ENCODE measurements at regions not wholly inside any gene's neighbourhood (a gene's known extent, or its start where the extent isn't known, plus 50 kb on each side); places are given as distances from the start of the nearest gene placed in this dataset.

GRCh38 chr11:36777311-36777710 lies 179.3 kb upstream of the RAG2 start:
- H3K4me3 ChIP-seq = no peak overlapping the region
- CTCF ChIA-PET = interaction anchor here (1.1 kb wide), 1 partner anchor 30 kb away, joined by 3 read pairs; no protein-coding TSS in a partner anchor
- FAIRE-seq (no peak), ATAC-seq (no peak), DNase-seq (ENCODE audit: low read depth in 1 of 2, low spot score in 1 of 2) (no peak)
- no peaks in the 10 kb centered on the region for H3K9me3 ChIP-seq
- POLR2A ChIA-PET = no interaction called here
- no peak for TF ChIP-seq CTCF (IDR thresholded peaks at IDR 0.05)
- TF ChIP-seq HOXA7 (CRISPR knock-in tag; IDR thresholded peaks at IDR 0.05) = no peak
- TF ChIP-seq NR3C1 (IDR thresholded peaks at IDR 0.05) = no peak
- no peaks in the 10 kb centered on the region for H3K4me1 ChIP-seq
- H3K4me2 ChIP-seq = no peak overlapping the region
- WGBS (ENCODE audit: missing lambda C conversion rate) = 3% methylated on average over 2 of the region's 2 CpGs
- H3K27ac ChIP-seq = no peak overlapping the region

GRCh38 chr11:36775756-36776155 lies 177.7 kb upstream of the RAG2 start:
- Histone ChIP-seq H3K27ac (no peak overlapping the region), H3K4me3 (no peak overlapping the region), H3K4me1 (no peaks in the 10 kb centered on the region), H3K9me3 (no peaks in the 10 kb centered on the region), H3K4me2 (no peak overlapping the region)
- TF ChIP-seq, protein P1, sequence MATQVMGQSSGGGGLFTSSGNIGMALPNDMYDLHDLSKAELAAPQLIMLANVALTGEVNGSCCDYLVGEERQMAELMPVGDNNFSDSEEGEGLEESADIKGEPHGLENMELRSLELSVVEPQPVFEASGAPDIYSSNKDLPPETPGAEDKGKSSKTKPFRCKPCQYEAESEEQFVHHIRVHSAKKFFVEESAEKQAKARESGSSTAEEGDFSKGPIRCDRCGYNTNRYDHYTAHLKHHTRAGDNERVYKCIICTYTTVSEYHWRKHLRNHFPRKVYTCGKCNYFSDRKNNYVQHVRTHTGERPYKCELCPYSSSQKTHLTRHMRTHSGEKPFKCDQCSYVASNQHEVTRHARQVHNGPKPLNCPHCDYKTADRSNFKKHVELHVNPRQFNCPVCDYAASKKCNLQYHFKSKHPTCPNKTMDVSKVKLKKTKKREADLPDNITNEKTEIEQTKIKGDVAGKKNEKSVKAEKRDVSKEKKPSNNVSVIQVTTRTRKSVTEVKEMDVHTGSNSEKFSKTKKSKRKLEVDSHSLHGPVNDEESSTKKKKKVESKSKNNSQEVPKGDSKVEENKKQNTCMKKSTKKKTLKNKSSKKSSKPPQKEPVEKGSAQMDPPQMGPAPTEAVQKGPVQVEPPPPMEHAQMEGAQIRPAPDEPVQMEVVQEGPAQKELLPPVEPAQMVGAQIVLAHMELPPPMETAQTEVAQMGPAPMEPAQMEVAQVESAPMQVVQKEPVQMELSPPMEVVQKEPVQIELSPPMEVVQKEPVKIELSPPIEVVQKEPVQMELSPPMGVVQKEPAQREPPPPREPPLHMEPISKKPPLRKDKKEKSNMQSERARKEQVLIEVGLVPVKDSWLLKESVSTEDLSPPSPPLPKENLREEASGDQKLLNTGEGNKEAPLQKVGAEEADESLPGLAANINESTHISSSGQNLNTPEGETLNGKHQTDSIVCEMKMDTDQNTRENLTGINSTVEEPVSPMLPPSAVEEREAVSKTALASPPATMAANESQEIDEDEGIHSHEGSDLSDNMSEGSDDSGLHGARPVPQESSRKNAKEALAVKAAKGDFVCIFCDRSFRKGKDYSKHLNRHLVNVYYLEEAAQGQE (IDR thresholded peaks at IDR 0.05) = no peak
- TF ChIP-seq HEYL (CRISPR knock-in tag; IDR thresholded peaks at IDR 0.05) (no peak), FOXS1 (CRISPR knock-in tag; IDR thresholded peaks at IDR 0.05) (no peak), RNF2 (IDR thresholded peaks at IDR 0.05; ENCODE audit: borderline replicate concordance, low read depth) (no peak), HDAC2 (IDR thresholded peaks at IDR 0.05) (no peak), EP300 (IDR thresholded peaks at IDR 0.05) (no peak), KDM1A (IDR thresholded peaks at IDR 0.05; ENCODE audit: low read depth) (no peak), PHF8 (IDR thresholded peaks at IDR 0.05; ENCODE audit: borderline replicate concordance, low read depth) (no peak), PBX3 (IDR thresholded peaks at IDR 0.05) (no peak), ZNF302 (CRISPR knock-in tag; IDR thresholded peaks at IDR 0.05) (no peak), TFCP2L1 (CRISPR knock-in tag; IDR thresholded peaks at IDR 0.05) (no peak), EHF (CRISPR knock-in tag; IDR thresholded peaks at IDR 0.05) (no peak)
- TF ChIP-seq, protein P2, sequence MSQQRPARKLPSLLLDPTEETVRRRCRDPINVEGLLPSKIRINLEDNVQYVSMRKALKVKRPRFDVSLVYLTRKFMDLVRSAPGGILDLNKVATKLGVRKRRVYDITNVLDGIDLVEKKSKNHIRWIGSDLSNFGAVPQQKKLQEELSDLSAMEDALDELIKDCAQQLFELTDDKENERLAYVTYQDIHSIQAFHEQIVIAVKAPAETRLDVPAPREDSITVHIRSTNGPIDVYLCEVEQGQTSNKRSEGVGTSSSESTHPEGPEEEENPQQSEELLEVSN (IDR thresholded peaks at IDR 0.05; ENCODE audit: borderline replicate concordance, low read depth) = no peak
- WGBS (ENCODE audit: missing lambda C conversion rate) = 3% methylated on average over 2 of the region's 2 CpGs
- no peak for FAIRE-seq
- no peak for DNase-seq (ENCODE audit: low read depth in 1 of 2, low spot score in 1 of 2)
- ChIA-PET POLR2A (no interaction called here), CTCF (interaction anchor here (1.0 kb wide), 1 partner anchor 28 kb away, joined by 3 read pairs; no protein-coding TSS in a partner anchor)
- no peak for ATAC-seq

DNA sequence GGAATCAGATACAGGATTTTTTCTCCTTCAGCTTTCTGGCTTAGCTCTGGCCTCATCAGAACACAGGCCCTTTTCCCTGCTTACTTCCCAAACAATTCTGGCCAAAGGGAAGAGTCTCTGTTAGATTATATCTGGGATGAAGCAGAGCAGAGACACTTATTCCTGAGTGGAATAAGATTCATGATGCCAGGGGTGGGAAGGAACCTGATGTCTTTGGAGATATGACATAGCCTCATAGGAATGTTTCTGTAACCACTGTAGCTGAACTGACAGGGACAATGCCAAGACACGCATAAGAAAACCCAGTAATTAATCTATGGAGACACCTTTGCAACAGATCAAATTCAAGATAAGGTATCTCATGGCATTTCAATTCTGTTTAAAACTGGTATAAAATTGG lies 177.1 kb upstream of the RAG2 start:
- no peak for ATAC-seq
- TF ChIP-seq HES2 (IDR thresholded peaks at IDR 0.05) = no peak
- H3K4me2 ChIP-seq = no peak overlapping the region

More for the DNA sequence above, 177.1 kb upstream of the RAG2 start:
- FAIRE-seq (no peak), DNase-seq (ENCODE audit: low read depth in 1 of 2, low spot score in 1 of 2) (no peak)
- Histone ChIP-seq H3K27ac (no peak overlapping the region), H3K4me1 (no peaks in the 10 kb centered on the region), H3K4me3 (no peak overlapping the region), H3K9me3 (no peaks in the 10 kb centered on the region)
- WGBS (ENCODE audit: missing lambda C conversion rate) = 0% methylated on average over 1 of the region's 1 CpG
- CTCF ChIA-PET = no interaction called here
- POLR2A ChIA-PET = no interaction called here
